Esophagus muscularis mucosa (tissue), 4 donors: ENCODE measurements at regions not wholly inside any gene's neighbourhood (a gene's known extent, or its start where the extent isn't known, plus 50 kb on each side); places are given as distances from the start of the nearest gene placed in this dataset.
"Not testable (repeated sequence)": the region's sequence is repeated elsewhere in the genome, so short reads cannot be mapped to it uniquely, and the experiment has no call there.

Source experiments
- DNase-seq: peaks from one replicate; pipeline ENCODE4 v3.0.0-alpha.2; 2017; ENCODE audit errors: extremely low spot score
- H3K27ac ChIP-seq, 4 donors: fragments of 200-600 bp; sonication (generic); replicated peaks in 1 of 4; 1 replicate in 3 of 4; 2 replicates in 1 of 4; pipeline ENCODE4 v1.5.1; 2016 to 2019; ENCODE audit warnings: mild to moderate bottlenecking in 1 of 4
- H3K27me3 ChIP-seq, 4 donors: fragments of 200-600 bp; sonication (generic); one replicate each; pipeline versions ENCODE4 v1.5.1 to v1.6.0; 2016 to 2019
- H3K36me3 ChIP-seq, 4 donors: fragments of 200-600 bp; sonication (generic); one replicate each; pipeline ENCODE4 v1.5.1; 2016 to 2019
- H3K4me1 ChIP-seq, 4 donors: fragments of 200-600 bp; sonication (generic); one replicate each; pipeline ENCODE4 v1.5.1; 2016 to 2019
- H3K4me3 ChIP-seq, 4 donors: fragments of 200-600 bp; sonication (generic); 1 replicate in 2 of 4; 2 replicates in 2 of 4; pipeline ENCODE4 v1.5.1; 2016 to 2019; ENCODE audit warnings: mild to moderate bottlenecking in 4 of 4, moderate library complexity in 1 of 4
- H3K9me3 ChIP-seq, 4 donors: fragments of 200-600 bp; sonication (generic); 1 replicate in 3 of 4; 2 replicates in 1 of 4; pipeline ENCODE4 v1.5.1; 2016 to 2019
- CTCF ChIP-seq, 3 experiments: fragments of 200-600 bp in 2 of 3; fragments of 450-650 bp in 1 of 3; sonication (generic) in 2 of 3; IDR thresholded peaks; one replicate each; pipeline ENCODE4 v1.5.1; 2017 to 2019; ENCODE audit warnings: antibody characterized with exemption in 3 of 3, mild to moderate bottlenecking in 2 of 3, moderate library complexity in 1 of 3
- EP300 ChIP-seq: sonication (generic); formaldehyde crosslinking; IDR thresholded peaks from one replicate; pipeline ENCODE4 v1.6.1; 2017; ENCODE audit warnings: antibody characterized with exemption
- POLR2A ChIP-seq: fragments of 450-650 bp; IDR thresholded peaks from one replicate; pipeline ENCODE4 v1.6.1; 2017; ENCODE audit warnings: antibody characterized with exemption, moderate library complexity, mild to moderate bottlenecking, low read depth
- POLR2AphosphoS5 ChIP-seq, 2 donors: sonication (generic); formaldehyde crosslinking; IDR thresholded peaks; one replicate each; pipeline ENCODE4 v1.6.1; 2017; ENCODE audit warnings: antibody characterized with exemption in 2 of 2
- WGBS: methylation state at CpG from one replicate; pipeline ENCODE4 v1.1.5; 2018; 5-methylcytosine and 5-hydroxymethylcytosine counted together
- intact Hi-C: fragments of 100-400 bp; cut with DNase I; formaldehyde crosslinking; loops from one replicate; pipeline ENCODE4 v1.15.1; 2023

DNA sequence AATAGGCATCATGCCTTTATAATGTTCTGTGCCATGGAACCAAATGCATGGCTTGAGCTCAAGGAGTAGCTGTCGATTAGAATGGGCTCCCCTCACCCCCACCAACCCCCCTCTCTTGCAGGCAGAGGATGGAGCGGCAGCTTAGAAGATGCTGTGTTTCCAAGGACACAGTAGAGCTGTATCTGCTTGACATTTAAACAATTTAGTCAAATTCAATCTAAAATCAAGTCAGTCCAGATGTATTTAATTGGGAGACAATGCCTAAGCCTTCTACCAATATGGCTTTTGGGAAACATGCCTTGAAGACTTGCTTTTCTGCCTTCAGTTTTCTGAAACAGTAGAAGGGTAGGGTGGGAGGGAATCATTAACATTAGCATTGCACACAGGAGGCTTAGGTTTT lies 497.1 kb upstream of the NRP1 start:
- intact Hi-C loops: no loop called here
- Histone ChIP-seq H3K27me3 (no peaks in the 10 kb centered on the region), H3K4me1 (no peaks in the 10 kb centered on the region), H3K4me3 (no peak overlapping the region), H3K36me3 (no peaks in the 10 kb centered on the region), H3K27ac (no peak overlapping the region), H3K9me3 (no peaks in the 10 kb centered on the region)
- TF ChIP-seq POLR2AphosphoS5 (IDR thresholded peaks at IDR 0.05) (no peak), CTCF (IDR thresholded peaks at IDR 0.05) (no peak), EP300 (no peak), POLR2A (no peak)
- 74% methylated on average over 2 of the region's 2 CpGs for WGBS
- peak; percentile 7 for DNase-seq

DNA sequence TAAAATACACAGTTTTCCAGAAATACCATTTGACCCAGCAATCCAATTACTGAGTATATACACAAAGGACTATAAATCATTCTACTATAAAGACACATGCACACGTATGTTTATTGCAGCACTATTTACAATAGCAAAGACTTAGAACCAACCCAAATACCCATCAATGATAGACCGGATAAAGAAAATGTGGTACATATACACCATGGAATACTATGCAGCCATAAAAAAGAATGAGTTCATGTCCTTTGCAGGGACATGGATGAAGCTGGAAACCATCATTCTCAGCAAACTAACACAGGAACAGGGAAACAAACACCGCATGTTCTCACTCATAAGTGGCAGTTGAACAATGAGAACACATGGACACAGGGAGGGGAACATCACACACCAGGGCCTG lies 495.4 kb upstream of the NRP1 start:
- H3K36me3 ChIP-seq, intact Hi-C loops, H3K9me3 ChIP-seq, H3K4me3 ChIP-seq, H3K27me3 ChIP-seq, H3K27ac ChIP-seq, H3K4me1 ChIP-seq, DNase-seq: not testable (repeated sequence)
- 95% methylated on average over 3 of the region's 3 CpGs for WGBS

DNA sequence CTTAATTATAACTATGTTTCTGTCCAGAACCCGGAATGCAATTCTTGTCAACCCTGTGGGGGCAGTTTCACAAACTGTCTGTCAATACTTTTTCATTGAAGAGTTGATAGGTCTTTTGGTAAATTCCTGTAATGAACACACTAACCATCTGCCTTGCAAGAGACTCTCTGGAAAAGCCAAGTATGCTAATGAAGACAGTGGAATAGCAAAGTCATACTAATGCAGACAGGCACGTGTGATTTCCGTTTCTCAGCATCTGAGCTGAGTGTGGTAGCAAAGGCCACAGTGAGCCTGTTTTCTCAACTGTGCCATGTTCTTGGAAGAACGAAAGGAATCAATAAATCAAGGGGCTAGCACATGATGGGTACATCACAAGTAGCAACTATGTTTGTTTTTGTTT lies 494.1 kb upstream of the NRP1 start:
- Histone ChIP-seq H3K9me3 (no peaks in the 10 kb centered on the region), H3K36me3 (no peaks in the 10 kb centered on the region), H3K4me3 (no peak overlapping the region), H3K4me1 (no peaks in the 10 kb centered on the region), H3K27ac (no peak overlapping the region), H3K27me3 (no peaks in the 10 kb centered on the region)
- intact Hi-C loops: no loop called here
- TF ChIP-seq CTCF (IDR thresholded peaks at IDR 0.05) (no peak), POLR2A (no peak), EP300 (no peak), POLR2AphosphoS5 (IDR thresholded peaks at IDR 0.05) (no peak)
- no peak for DNase-seq
- WGBS: 86% methylated on average over 4 of the region's 4 CpGs

GRCh38 chr10:33826186-33826585 lies 491.7 kb upstream of the NRP1 start:
- Histone ChIP-seq H3K27ac (no peak overlapping the region), H3K4me3 (no peak overlapping the region), H3K36me3 (no peaks in the 10 kb centered on the region), H3K4me1 (no peaks in the 10 kb centered on the region), H3K9me3 (no peaks in the 10 kb centered on the region), H3K27me3 (no peaks in the 10 kb centered on the region)
- 90% methylated on average over 1 of the region's 1 CpG for WGBS
- intact Hi-C loops: no loop called here
- no peak for DNase-seq
- TF ChIP-seq POLR2A (no peak), EP300 (no peak), POLR2AphosphoS5 (IDR thresholded peaks at IDR 0.05) (no peak), CTCF (IDR thresholded peaks at IDR 0.05) (no peak)

GRCh38 chr10:33822774-33823173 lies 488.3 kb upstream of the NRP1 start:
- WGBS: 95% methylated on average over 3 of the region's 3 CpGs
- H3K9me3 ChIP-seq: no peaks in the 10 kb centered on the region
- no peaks in the 10 kb centered on the region for H3K36me3 ChIP-seq
- H3K27ac ChIP-seq: no peak overlapping the region
- no peak overlapping the region for H3K4me3 ChIP-seq
- no peak for TF ChIP-seq POLR2AphosphoS5 (IDR thresholded peaks at IDR 0.05)
- no peak for TF ChIP-seq POLR2A
- TF ChIP-seq CTCF (IDR thresholded peaks at IDR 0.05): no peak
- intact Hi-C loops: no loop called here
- DNase-seq: no peak
- H3K27me3 ChIP-seq: no peaks in the 10 kb centered on the region
- no peaks in the 10 kb centered on the region for H3K4me1 ChIP-seq
